ENCODE measurements at regions not wholly inside any gene's neighbourhood (a gene's known extent, or its start where the extent isn't known, plus 50 kb on each side); places are given as distances from the start of the nearest gene placed in this dataset.

DNA sequence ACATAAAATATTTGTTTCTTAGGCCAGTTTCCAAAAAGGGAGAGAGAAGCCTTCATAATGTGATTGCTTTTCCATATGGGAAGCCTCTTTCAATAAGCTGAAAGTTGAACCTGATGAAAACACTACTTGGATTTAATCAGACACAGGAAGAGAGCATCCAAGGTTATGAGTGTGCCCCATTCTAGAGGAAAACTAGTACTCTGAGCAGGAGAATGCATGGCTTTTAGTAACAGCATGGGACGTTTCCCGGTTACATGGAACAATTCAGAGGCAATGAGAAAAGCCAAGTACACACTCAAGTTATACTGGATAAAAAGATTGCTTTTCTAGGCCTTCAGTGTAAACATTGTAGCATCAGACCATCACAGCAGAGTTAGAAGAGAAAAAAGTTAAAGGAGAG lies 315.8 kb downstream of the ZNF516 start:
- DNase-seq (no peak), ATAC-seq (no peak)
- H3K9me3 ChIP-seq: no peaks in the 10 kb centered on the region
- TF ChIP-seq, protein P1, sequence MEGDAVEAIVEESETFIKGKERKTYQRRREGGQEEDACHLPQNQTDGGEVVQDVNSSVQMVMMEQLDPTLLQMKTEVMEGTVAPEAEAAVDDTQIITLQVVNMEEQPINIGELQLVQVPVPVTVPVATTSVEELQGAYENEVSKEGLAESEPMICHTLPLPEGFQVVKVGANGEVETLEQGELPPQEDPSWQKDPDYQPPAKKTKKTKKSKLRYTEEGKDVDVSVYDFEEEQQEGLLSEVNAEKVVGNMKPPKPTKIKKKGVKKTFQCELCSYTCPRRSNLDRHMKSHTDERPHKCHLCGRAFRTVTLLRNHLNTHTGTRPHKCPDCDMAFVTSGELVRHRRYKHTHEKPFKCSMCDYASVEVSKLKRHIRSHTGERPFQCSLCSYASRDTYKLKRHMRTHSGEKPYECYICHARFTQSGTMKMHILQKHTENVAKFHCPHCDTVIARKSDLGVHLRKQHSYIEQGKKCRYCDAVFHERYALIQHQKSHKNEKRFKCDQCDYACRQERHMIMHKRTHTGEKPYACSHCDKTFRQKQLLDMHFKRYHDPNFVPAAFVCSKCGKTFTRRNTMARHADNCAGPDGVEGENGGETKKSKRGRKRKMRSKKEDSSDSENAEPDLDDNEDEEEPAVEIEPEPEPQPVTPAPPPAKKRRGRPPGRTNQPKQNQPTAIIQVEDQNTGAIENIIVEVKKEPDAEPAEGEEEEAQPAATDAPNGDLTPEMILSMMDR (IDR thresholded peaks at IDR 0.05): no peak
- H3K4me3 ChIP-seq: no peak overlapping the region
- H3K36me3 ChIP-seq (ENCODE audit: low read depth): no peaks in the 10 kb centered on the region
- H3K4me1 ChIP-seq (ENCODE audit: low read depth): no peaks in the 10 kb centered on the region
- intact Hi-C loops (cut with DNase I, micrococcal nuclease): no loop called here

DNA sequence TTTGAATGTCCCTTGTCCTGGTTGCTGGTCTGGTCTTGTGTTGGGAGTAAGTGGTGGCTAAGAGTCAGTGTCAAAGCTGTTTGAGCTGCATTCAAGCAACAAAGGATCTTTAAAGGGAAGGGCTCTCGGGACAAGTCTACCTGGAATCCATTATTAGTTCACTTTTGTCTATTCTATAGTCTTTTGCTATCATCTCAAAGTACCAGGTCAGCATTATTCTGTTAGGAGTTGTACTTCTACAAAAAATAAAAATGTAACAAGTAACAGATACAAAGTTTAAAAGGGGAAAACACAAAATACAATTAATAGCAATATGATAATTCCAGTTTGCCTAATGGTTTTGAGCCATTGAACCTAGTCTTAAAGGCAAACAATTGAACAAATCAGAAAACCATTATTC lies 317.9 kb downstream of the ZNF516 start:
- intact Hi-C loops (cut with DNase I, micrococcal nuclease): no loop called here
- H3K9me3 ChIP-seq: no peaks in the 10 kb centered on the region
- H3K4me3 ChIP-seq: no peak overlapping the region
- no peaks in the 10 kb centered on the region for H3K36me3 ChIP-seq (ENCODE audit: low read depth)
- DNase-seq (no peak), ATAC-seq (no peak)
- no peaks in the 10 kb centered on the region for H3K4me1 ChIP-seq (ENCODE audit: low read depth)
- TF ChIP-seq, protein P1 (IDR thresholded peaks at IDR 0.05): no peak

DNA sequence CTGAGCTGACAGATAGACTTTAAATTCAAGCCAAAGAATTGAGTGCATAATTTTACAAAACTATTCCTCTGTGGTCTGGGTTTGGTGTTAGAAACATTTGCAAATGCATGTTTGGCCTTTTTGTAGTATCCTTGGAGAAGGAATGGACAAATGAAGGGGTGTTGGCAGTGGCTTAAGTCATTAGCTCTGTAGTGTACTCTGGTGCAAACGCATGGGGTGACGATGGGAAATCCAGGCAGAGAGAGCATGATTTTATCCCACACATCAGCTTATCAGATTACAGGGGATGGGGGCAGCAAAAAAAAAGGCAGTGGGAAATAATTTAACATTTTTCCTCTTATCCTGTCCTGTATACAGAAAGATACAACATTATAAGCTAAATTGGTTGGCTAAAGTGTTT lies 320.6 kb downstream of the ZNF516 start:
- DNase-seq: no peak
- no peaks in the 10 kb centered on the region for H3K36me3 ChIP-seq (ENCODE audit: low read depth)
- TF ChIP-seq, protein P1 (IDR thresholded peaks at IDR 0.05): no peak
- H3K4me1 ChIP-seq (ENCODE audit: low read depth): no peaks in the 10 kb centered on the region
- ATAC-seq: no peak
- H3K4me3 ChIP-seq: no peak overlapping the region
- no peaks in the 10 kb centered on the region for H3K9me3 ChIP-seq
- intact Hi-C loops (cut with DNase I, micrococcal nuclease): no loop called here

DNA sequence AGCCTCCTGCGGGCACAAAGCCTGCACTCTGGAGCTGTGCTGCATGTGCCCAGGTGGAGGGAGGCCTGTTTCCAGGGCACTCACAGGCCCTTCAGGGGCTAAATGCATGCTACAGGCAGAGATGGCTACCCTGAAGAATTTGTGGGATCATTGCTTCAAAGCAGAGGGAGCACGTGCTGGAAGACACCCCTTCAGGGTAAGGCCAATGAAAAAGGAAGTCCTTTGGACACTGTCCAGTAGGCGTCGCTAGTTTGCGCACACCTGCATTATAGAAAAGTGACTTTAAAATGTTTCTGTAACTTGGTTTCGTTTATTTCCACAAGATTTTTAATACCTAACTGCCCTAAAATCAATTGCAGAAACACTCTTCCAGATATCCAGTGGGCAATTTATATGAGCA lies 325.3 kb downstream of the ZNF516 start:
- DNase-seq (peak in 1 of 3 donors; percentile 8), ATAC-seq (no peak)
- no peaks in the 10 kb centered on the region for H3K4me1 ChIP-seq (ENCODE audit: low read depth)
- no peaks in the 10 kb centered on the region for H3K36me3 ChIP-seq (ENCODE audit: low read depth)
- no peak overlapping the region for H3K4me3 ChIP-seq
- no peaks in the 10 kb centered on the region for H3K9me3 ChIP-seq
- TF ChIP-seq, protein P1 (IDR thresholded peaks at IDR 0.05): no peak
- intact Hi-C loops (cut with DNase I, micrococcal nuclease): no loop called here

DNA sequence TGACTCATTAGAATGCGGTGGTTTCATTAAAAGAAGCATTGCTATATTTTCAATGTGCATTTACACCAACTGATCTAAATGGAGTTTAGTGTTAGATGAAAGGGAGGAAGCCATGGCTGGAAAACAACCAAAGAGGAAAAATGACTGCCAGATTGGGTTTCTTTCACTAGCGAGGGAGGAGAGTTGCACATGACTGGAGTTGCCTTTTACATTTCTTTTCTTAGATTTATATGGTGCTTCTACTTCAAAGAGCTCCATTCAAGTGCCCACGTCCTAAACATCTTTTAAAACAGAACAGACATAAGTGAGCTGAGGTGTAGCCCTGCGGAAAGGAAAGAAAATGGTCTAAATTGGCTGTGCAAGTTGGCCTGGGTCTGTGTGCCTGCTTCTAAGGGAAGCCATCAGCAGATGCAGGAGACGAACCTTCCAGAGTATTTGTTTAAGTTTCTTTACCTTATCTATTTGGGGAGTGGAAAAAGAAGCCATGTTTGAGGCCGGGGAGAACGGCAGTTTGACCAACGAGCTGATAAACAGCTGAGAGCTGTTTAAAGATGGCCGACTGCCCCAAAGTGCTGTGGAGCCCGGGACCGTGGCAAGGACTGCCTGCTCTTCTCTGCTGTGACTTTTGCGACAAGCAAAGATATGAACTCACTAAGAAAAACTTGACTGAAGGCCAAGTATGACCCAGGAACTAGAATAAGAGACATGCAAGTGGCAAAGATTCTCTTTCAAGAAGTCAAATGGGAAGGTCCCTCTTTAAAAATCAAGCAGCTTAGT lies 327.0 kb downstream of the ZNF516 start:
- ATAC-seq: no peak
- intact Hi-C loops (cut with DNase I, micrococcal nuclease): no loop called here
- TF ChIP-seq, protein P1 (IDR thresholded peaks at IDR 0.05): no peak
- Histone ChIP-seq H3K4me3 (no peak overlapping the region), H3K36me3 (ENCODE audit: low read depth) (no peaks in the 10 kb centered on the region), H3K4me1 (ENCODE audit: low read depth) (no peaks in the 10 kb centered on the region), H3K9me3 (no peaks in the 10 kb centered on the region)
- no peak for DNase-seq
